Activated CD8-positive, alpha-beta memory T cell treated with anti-CD3 and anti-CD28 coated beads, Interleukin-2, amount 50 U/mL, for 48 hours (primary cell): ENCODE measurements at regions not wholly inside any gene's neighbourhood (a gene's known extent, or its start where the extent isn't known, plus 50 kb on each side); places are given as distances from the start of the nearest gene placed in this dataset.
"Not testable (repeated sequence)": the region's sequence is repeated elsewhere in the genome, so short reads cannot be mapped to it uniquely, and the experiment has no call there.

ENCODE experiments used
- DNase-seq: peaks from one replicate; pipeline ENCODE4 v3.0.0-alpha.2; 2020

GRCh38 chr16:29255957-29256356 lies 150.6 kb downstream of the NPIPB11 start:
- not testable (repeated sequence) for DNase-seq

GRCh38 chr16:29255496-29255796 lies 151.1 kb downstream of the NPIPB11 start:
- not testable (repeated sequence) for DNase-seq

GRCh38 chr16:29254676-29255495 lies 151.6 kb downstream of the NPIPB11 start:
- no peak for DNase-seq

GRCh38 chr16:29253716-29254590 lies 152.6 kb downstream of the NPIPB11 start:
- DNase-seq: not testable (repeated sequence)

- DNase-seq: not testable (repeated sequence)
Measured at GRCh38 chr16:29253066-29253590, 153.4 kb downstream of the NPIPB11 start.

- DNase-seq: not testable (repeated sequence)
Measured at GRCh38 chr16:29252311-29252710, 154.2 kb downstream of the NPIPB11 start.

GRCh38 chr16:29251571-29252011 lies 154.9 kb downstream of the NPIPB11 start:
- DNase-seq: not testable (repeated sequence)

GRCh38 chr16:29250923-29251434 lies 155.5 kb downstream of the NPIPB11 start:
- DNase-seq: not testable (repeated sequence)

GRCh38 chr16:29250469-29250868 lies 156.0 kb downstream of the NPIPB11 start:
- DNase-seq: not testable (repeated sequence)

GRCh38 chr16:29248940-29249318 lies 157.6 kb downstream of the NPIPB11 start:
- not testable (repeated sequence) for DNase-seq

- DNase-seq: not testable (repeated sequence)
Measured at GRCh38 chr16:29248306-29248939, 158.1 kb downstream of the NPIPB11 start.

- DNase-seq: not testable (repeated sequence)
Measured at GRCh38 chr16:29246091-29246490, 160.4 kb downstream of the NPIPB11 start.

GRCh38 chr16:29237971-29238370 lies 168.5 kb downstream of the NPIPB11 start:
- no peak for DNase-seq

- DNase-seq: not testable (repeated sequence)
Measured at GRCh38 chr16:29237495-29237894, 169.0 kb downstream of the NPIPB11 start.

- DNase-seq: not testable (repeated sequence)
Measured at GRCh38 chr16:29237023-29237422, 169.5 kb downstream of the NPIPB11 start.

- DNase-seq: not testable (repeated sequence)
Measured at GRCh38 chr16:29235836-29236370, 170.6 kb downstream of the NPIPB11 start.

GRCh38 chr16:29234536-29235275 lies 171.8 kb downstream of the NPIPB11 start:
- DNase-seq: not testable (repeated sequence)

- peak; percentile 28 for DNase-seq
Measured at GRCh38 chr16:29233705-29234404, 172.7 kb downstream of the NPIPB11 start.

- no peak for DNase-seq
Measured at GRCh38 chr16:29232811-29233704, 173.5 kb downstream of the NPIPB11 start.

GRCh38 chr16:29232160-29232705 lies 174.3 kb downstream of the NPIPB11 start:
- not testable (repeated sequence) for DNase-seq
